22Rv1 (cell line): ENCODE measurements at regions not wholly inside any gene's neighbourhood (a gene's known extent, or its start where the extent isn't known, plus 50 kb on each side); places are given as distances from the start of the nearest gene placed in this dataset.

Experiments used
- H3K27ac ChIP-seq: fragments of 450-650 bp; 2 replicates; pipeline ENCODE4 v1.5.1; 2017
- ZFX ChIP-seq: fragments of 450-650 bp; IDR thresholded peaks from 2 replicates; pipeline ENCODE4 v1.6.1; 2017; ENCODE audit warnings: antibody characterized with exemption, borderline replicate concordance
- TF ChIP-seq, protein P1 (sequence below): fragments of 450-650 bp; IDR thresholded peaks from 2 replicates; pipeline ENCODE4 v1.5.1; 2017; ENCODE audit warnings: mild to moderate bottlenecking

DNA sequence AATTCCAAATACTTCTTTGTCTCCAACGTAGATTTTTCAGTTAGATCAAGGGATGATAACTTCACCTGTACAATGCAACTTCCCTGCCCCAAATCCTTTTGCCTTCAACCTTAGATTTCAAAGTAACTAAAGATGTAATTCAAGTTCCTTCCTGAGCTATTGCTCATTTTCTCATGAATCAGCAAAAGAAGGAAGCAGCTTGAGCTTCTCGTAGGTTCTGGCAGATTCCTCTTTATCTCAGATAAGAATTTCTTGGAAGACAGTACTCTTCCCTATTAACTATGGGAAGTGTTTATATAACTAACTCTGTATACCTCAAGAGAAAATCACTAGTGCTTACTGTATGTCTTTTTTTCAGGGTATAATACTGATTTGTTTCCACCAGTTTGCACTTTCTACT is 203.8 kb downstream of the RASSF9 start:
- no peak overlapping the region for H3K27ac ChIP-seq
- TF ChIP-seq, protein P1, sequence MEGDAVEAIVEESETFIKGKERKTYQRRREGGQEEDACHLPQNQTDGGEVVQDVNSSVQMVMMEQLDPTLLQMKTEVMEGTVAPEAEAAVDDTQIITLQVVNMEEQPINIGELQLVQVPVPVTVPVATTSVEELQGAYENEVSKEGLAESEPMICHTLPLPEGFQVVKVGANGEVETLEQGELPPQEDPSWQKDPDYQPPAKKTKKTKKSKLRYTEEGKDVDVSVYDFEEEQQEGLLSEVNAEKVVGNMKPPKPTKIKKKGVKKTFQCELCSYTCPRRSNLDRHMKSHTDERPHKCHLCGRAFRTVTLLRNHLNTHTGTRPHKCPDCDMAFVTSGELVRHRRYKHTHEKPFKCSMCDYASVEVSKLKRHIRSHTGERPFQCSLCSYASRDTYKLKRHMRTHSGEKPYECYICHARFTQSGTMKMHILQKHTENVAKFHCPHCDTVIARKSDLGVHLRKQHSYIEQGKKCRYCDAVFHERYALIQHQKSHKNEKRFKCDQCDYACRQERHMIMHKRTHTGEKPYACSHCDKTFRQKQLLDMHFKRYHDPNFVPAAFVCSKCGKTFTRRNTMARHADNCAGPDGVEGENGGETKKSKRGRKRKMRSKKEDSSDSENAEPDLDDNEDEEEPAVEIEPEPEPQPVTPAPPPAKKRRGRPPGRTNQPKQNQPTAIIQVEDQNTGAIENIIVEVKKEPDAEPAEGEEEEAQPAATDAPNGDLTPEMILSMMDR, result no peak
- no peak for TF ChIP-seq ZFX

DNA sequence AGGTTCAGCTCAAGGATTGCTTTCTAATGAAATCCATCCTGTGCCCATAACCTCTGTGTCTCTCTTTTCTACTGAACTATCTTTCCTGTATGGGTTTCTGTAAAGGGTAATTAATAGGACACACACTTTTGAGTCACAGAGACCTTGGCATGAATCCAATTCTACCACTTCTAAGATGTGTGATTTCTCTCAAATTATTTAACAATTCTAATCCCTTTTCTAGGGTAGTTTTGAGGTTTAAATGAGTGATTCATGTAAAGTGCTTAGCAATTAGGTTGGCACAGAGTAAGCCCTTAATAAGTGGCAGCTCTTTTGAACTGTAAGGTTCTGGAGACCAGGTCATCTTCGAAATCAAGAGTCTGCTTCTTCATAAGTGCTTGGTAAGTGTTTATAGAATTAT is 202.7 kb downstream of the RASSF9 start:
- no peak for TF ChIP-seq ZFX
- TF ChIP-seq, protein P1, result no peak

DNA sequence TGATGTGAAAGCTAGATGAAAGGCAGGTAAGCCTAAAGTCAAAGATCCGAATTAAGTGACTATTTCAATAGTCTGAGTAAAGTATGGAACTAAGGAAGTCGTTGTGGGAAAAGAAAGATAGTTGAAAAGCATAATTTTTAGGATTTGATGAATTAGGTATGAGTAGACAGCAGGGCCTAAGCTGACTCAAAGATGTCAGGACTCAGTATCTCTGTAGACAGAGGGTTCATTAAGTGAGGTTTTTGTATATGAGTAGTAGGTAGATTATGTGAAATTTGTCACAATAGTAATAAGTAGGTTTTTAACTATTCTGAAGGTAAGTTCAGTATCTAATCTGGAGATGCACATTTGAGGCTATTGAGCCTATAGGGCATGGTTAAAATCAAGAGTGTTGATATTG is 196.4 kb downstream of the RASSF9 start:
- TF ChIP-seq ZFX, result no peak
- TF ChIP-seq, protein P1, result no peak
- H3K27ac ChIP-seq, result no peak overlapping the region

More for the DNA sequence above, 202.7 kb downstream of the RASSF9 start:
- no peak overlapping the region for H3K27ac ChIP-seq

DNA sequence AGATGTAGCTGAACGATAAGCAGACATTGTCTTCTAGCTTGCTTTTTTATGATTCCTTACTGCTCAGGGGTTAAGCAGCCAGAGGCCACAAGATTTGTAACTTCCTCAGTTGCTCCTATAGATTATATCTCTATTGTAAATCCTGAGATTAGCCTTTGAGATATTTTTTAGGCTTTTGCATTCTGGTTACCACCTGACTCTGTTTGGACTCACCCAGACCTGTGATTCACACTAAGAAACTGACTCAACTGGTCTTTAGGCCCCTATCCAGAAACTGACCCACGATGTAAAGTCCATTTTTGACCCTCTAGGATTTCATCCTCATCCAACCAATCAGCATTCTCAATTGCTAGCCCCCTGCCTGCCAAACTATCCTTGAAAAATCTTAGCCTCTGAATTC is 194.4 kb downstream of the RASSF9 start:
- no peak for TF ChIP-seq ZFX
- TF ChIP-seq, protein P1, result no peak
- no peak overlapping the region for H3K27ac ChIP-seq

DNA sequence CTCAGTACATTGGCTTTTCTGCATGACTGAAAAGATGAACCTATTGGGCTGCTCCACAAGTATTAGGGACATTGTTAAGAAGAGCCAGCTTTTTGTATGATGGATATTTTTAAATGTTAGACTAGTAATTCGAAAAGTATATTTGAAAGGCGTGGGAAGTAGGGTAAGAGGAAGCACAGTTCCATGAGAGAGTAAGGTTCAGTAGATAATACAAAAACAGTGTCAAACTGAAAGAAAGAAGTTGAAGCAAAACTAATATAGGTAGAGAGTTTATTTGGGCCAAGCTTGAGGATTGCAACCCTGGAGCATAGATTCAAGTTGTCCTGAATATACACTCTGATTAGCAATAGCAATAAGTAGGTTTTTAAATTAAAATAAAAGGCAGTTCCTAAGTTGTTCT is 193.9 kb downstream of the RASSF9 start:
- TF ChIP-seq, protein P1, result no peak
- TF ChIP-seq ZFX, result no peak
- no peak overlapping the region for H3K27ac ChIP-seq

DNA sequence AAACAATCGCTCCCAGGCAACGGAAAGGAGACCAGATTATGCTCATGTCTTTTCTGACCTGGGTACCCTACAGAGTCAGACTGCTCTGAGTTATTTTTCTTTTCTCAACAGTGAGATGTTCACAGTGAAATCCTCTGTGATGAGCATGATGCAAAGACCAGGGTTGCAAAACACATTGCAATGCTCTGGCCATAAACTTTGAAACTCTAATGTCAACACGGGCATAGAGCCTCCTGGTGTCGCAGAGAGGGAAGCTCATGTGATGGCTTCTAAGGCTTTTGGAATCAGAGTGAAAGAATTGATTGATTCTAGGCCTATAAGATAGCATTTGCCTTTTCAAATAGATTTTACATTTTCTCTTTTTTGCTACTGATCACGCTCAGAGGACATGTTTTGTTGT is 193.4 kb downstream of the RASSF9 start:
- TF ChIP-seq, protein P1, result peak; percentile 20
- no peak for TF ChIP-seq ZFX
- no peak overlapping the region for H3K27ac ChIP-seq

DNA sequence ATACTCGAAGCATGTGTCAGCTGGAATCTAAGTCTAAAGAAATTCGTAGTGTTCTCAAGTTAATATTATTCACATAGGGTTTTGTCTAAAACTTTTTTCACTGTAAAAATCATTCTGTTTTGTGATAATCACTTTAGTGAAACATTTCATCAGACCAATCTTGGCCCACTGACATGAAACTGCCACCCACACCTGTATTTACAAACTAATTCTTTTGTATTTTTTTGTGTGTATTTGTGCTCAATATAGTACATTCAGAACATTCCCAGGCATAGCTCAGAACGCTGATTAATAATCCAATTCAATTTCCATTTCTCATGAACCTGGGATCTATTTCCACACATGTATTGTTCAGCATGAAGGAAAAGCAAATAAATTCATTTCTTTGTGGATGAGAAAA is 191.7 kb downstream of the RASSF9 start:
- TF ChIP-seq, protein P1, result no peak
- TF ChIP-seq ZFX, result no peak
- no peak overlapping the region for H3K27ac ChIP-seq
